NCI-H748 (cell line): ENCODE measurements at regions not wholly inside any gene's neighbourhood (a gene's known extent, or its start where the extent isn't known, plus 50 kb on each side); places are given as distances from the start of the nearest gene placed in this dataset.
"Not testable (repeated sequence)": the region's sequence is repeated elsewhere in the genome, so short reads cannot be mapped to it uniquely, and the experiment has no call there.

Source experiments
- DNase-seq: peaks from one replicate; lab custom pipeline; 2025; ENCODE audit not compliant: unreplicated experiment; lab: John Stamatoyannopoulos, UW

GRCh38 chr1:96564401-96564800 is 157.2 kb upstream of the PTBP2 start:
- DNase-seq, result not testable (repeated sequence)

GRCh38 chr1:96565546-96565945 is 156.0 kb upstream of the PTBP2 start:
- DNase-seq, result no peak

- no peak for DNase-seq
Measured at GRCh38 chr1:96568639-96569038, 152.9 kb upstream of the PTBP2 start.

- DNase-seq, result no peak
Measured at GRCh38 chr1:96569288-96569687, 152.3 kb upstream of the PTBP2 start.

- no peak for DNase-seq
Measured at GRCh38 chr1:96579636-96580035, 141.9 kb upstream of the PTBP2 start.

- peak; percentile 9 for DNase-seq
Measured at GRCh38 chr1:96580920-96581319, 140.7 kb upstream of the PTBP2 start.

- DNase-seq, result peak; percentile 3
Measured at GRCh38 chr1:96581772-96582171, 139.8 kb upstream of the PTBP2 start.

GRCh38 chr1:96583903-96584302 is 137.7 kb upstream of the PTBP2 start:
- no peak for DNase-seq

- no peak for DNase-seq
Measured at GRCh38 chr1:96587222-96587621, 134.4 kb upstream of the PTBP2 start.

- DNase-seq, result no peak
Measured at GRCh38 chr1:96588416-96588995, 133.1 kb upstream of the PTBP2 start.

GRCh38 chr1:96595530-96595929 is 126.1 kb upstream of the PTBP2 start:
- DNase-seq, result not testable (repeated sequence)

GRCh38 chr1:96596226-96596922 is 125.2 kb upstream of the PTBP2 start:
- DNase-seq, result peak; percentile 40

GRCh38 chr1:96597218-96597617 is 124.4 kb upstream of the PTBP2 start:
- no peak for DNase-seq

- DNase-seq, result no peak
Measured at GRCh38 chr1:96598416-96599168, 123.0 kb upstream of the PTBP2 start.

GRCh38 chr1:96604620-96605019 is 117.0 kb upstream of the PTBP2 start:
- not testable (repeated sequence) for DNase-seq

- peak; percentile 4 for DNase-seq
Measured at GRCh38 chr1:96617375-96617774, 104.2 kb upstream of the PTBP2 start.

GRCh38 chr1:96632045-96632664 is 89.4 kb upstream of the PTBP2 start:
- peak; percentile 5 for DNase-seq

- no peak for DNase-seq
Measured at GRCh38 chr1:96633695-96634094, 87.9 kb upstream of the PTBP2 start.

- no peak for DNase-seq
Measured at GRCh38 chr1:96634883-96635282, 86.7 kb upstream of the PTBP2 start.

- no peak for DNase-seq
Measured at GRCh38 chr1:96641282-96641681, 80.3 kb upstream of the PTBP2 start.

- DNase-seq, result no peak
Measured at GRCh38 chr1:96643519-96643918, 78.1 kb upstream of the PTBP2 start.

- no peak for DNase-seq
Measured at GRCh38 chr1:96649301-96649700, 72.3 kb upstream of the PTBP2 start.
